ENCODE measurements at regions not wholly inside any gene's neighbourhood (a gene's known extent, or its start where the extent isn't known, plus 50 kb on each side); places are given as distances from the start of the nearest gene placed in this dataset.

DNA sequence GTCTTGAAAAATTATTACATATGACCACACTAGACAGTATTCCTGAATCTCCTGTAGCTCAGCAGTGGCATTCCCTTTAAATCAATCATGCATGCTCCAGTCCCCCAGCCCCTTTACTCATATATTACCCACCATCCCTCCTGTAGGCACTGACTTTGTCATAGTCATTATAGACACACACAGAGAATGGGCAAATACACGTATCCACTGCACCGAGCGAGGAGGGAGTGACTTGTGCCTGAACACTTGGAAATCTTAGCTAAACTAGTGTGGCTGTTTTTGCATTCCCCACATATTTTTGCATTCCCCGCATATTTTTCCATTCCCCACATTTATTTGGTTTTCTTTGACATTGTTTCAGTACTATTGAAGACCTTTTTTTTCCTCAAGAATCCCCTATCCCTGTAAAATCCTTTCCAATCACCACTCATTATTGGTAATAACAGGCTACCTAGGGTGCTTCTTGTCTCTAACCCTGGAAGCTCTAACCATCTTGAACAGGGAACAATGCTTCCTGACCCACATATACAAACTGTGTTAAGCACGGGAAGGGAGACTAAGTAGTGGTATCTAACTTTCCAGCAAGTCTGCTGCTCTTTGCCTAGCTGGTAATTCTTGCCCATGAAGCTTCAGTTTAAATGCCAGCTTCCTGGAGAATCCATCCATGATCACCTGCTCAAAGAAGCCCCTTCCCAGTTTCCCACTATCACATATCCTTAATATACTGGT, 534.4 kb upstream of the CAMK1G start:
- no peak for TF ChIP-seq CTCF (IDR thresholded peaks at IDR 0.05; ENCODE audit: insufficient read depth in 1 of 2, low read depth in 1 of 2, low read length in 1 of 2, severe bottlenecking in 1 of 2, unreplicated experiment in 1 of 2)
- intact Hi-C loops (cut with micrococcal nuclease; ENCODE audit: unreplicated experiment), result no loop called here
- Mint-ChIP-seq H3K27me3 (ENCODE audit: insufficient read depth, unreplicated experiment) (no peaks in the 10 kb centered on the region), H3K9me3 (ENCODE audit: unreplicated experiment) (no peaks in the 10 kb centered on the region), H3K4me3 (ENCODE audit: unreplicated experiment) (no peak overlapping the region), H3K36me3 (ENCODE audit: insufficient read depth, unreplicated experiment) (no peaks in the 10 kb centered on the region), H3K27ac (ENCODE audit: unreplicated experiment) (peak overlapping the region; percentile 12), H3K4me1 (ENCODE audit: low read depth, unreplicated experiment) (peaks cover 27% of the 10 kb centered on the region)
- Histone ChIP-seq H3K4me3 (ENCODE audit: low read depth, low read length) (no peak overlapping the region), H3K27me3 (replicated peaks; ENCODE audit: control insufficient read depth, insufficient read depth, low read length) (no peaks in the 10 kb centered on the region), H3K9me3 (no peaks in the 10 kb centered on the region), H3K4me1 (peaks cover 23% of the 10 kb centered on the region), H3K36me3 (ENCODE audit: control insufficient read depth, insufficient read depth, low read length) (no peaks in the 10 kb centered on the region)
- ChIA-PET POLR2A (no interaction called here), CTCF (interaction anchor here (1.2 kb wide), 1 partner anchor 159 kb away, joined by 4 read pairs; no protein-coding TSS in a partner anchor)
- DNase-seq, result no peak
- no TSS peak for BruUV-seq (replicated peaks)

GRCh38 chr1:209051570-209051969, 531.9 kb upstream of the CAMK1G start:
- TF ChIP-seq CTCF (IDR thresholded peaks at IDR 0.05; ENCODE audit: insufficient read depth in 1 of 2, low read depth in 1 of 2, low read length in 1 of 2, severe bottlenecking in 1 of 2, unreplicated experiment in 1 of 2), result no peak
- H3K36me3 ChIP-seq (ENCODE audit: control insufficient read depth, insufficient read depth, low read length), result no peaks in the 10 kb centered on the region

GRCh38 chr1:209053587-209053986, 529.9 kb upstream of the CAMK1G start:
- H3K9me3 ChIP-seq, result peaks cover 4% of the 10 kb centered on the region; the same call in 1 of the 2 replicates
- no peak for DNase-seq
- peaks cover 9% of the 10 kb centered on the region; the same call in 1 of the 2 replicates for H3K4me1 ChIP-seq
- H3K36me3 ChIP-seq (ENCODE audit: control insufficient read depth, insufficient read depth, low read length), result no peaks in the 10 kb centered on the region
- Mint-ChIP-seq H3K27ac (ENCODE audit: unreplicated experiment) (no peak overlapping the region), H3K4me1 (ENCODE audit: low read depth, unreplicated experiment) (peaks cover 13% of the 10 kb centered on the region), H3K27me3 (ENCODE audit: insufficient read depth, unreplicated experiment) (peaks cover 4% of the 10 kb centered on the region), H3K36me3 (ENCODE audit: insufficient read depth, unreplicated experiment) (no peaks in the 10 kb centered on the region), H3K4me3 (ENCODE audit: unreplicated experiment) (no peak overlapping the region), H3K9me3 (ENCODE audit: unreplicated experiment) (no peaks in the 10 kb centered on the region)
- H3K4me3 ChIP-seq (ENCODE audit: low read depth, low read length), result no peak overlapping the region
- intact Hi-C loops (cut with micrococcal nuclease; ENCODE audit: unreplicated experiment), result no loop called here
- BruUV-seq (replicated peaks), result no TSS peak
- no peaks in the 10 kb centered on the region for H3K27me3 ChIP-seq (replicated peaks; ENCODE audit: control insufficient read depth, insufficient read depth, low read length)
- no peak for TF ChIP-seq CTCF (IDR thresholded peaks at IDR 0.05; ENCODE audit: insufficient read depth in 1 of 2, low read depth in 1 of 2, low read length in 1 of 2, severe bottlenecking in 1 of 2, unreplicated experiment in 1 of 2)
- ChIA-PET CTCF (interaction anchor here (0.6 kb wide), 1 partner anchor 940 kb away, joined by 6 read pairs; no protein-coding TSS in a partner anchor), POLR2A (no interaction called here)

More at GRCh38 chr1:209051570-209051969, 531.9 kb upstream of the CAMK1G start:
- Mint-ChIP-seq H3K4me3 (ENCODE audit: unreplicated experiment) (no peak overlapping the region), H3K36me3 (ENCODE audit: insufficient read depth, unreplicated experiment) (no peaks in the 10 kb centered on the region), H3K27me3 (ENCODE audit: insufficient read depth, unreplicated experiment) (peaks cover 4% of the 10 kb centered on the region), H3K4me1 (ENCODE audit: low read depth, unreplicated experiment) (peaks cover 15% of the 10 kb centered on the region), H3K27ac (ENCODE audit: unreplicated experiment) (no peak overlapping the region), H3K9me3 (ENCODE audit: unreplicated experiment) (no peaks in the 10 kb centered on the region)
- CTCF ChIA-PET, result no interaction called here
- DNase-seq, result no peak
- no peak overlapping the region for H3K4me3 ChIP-seq (ENCODE audit: low read depth, low read length)
- intact Hi-C loops (cut with micrococcal nuclease; ENCODE audit: unreplicated experiment), result no loop called here
- BruUV-seq (replicated peaks), result no TSS peak
- peaks cover 9% of the 10 kb centered on the region; the same call in 1 of the 2 replicates for H3K4me1 ChIP-seq
- POLR2A ChIA-PET, result no interaction called here
- peaks cover 3% of the 10 kb centered on the region; the same call in 1 of the 2 replicates for H3K9me3 ChIP-seq
- H3K27me3 ChIP-seq (replicated peaks; ENCODE audit: control insufficient read depth, insufficient read depth, low read length), result no peaks in the 10 kb centered on the region

Measured in Caco-2 (cell line).